ENCODE measurements at regions not wholly inside any gene's neighbourhood (a gene's known extent, or its start where the extent isn't known, plus 50 kb on each side); places are given as distances from the start of the nearest gene placed in this dataset.

DNA sequence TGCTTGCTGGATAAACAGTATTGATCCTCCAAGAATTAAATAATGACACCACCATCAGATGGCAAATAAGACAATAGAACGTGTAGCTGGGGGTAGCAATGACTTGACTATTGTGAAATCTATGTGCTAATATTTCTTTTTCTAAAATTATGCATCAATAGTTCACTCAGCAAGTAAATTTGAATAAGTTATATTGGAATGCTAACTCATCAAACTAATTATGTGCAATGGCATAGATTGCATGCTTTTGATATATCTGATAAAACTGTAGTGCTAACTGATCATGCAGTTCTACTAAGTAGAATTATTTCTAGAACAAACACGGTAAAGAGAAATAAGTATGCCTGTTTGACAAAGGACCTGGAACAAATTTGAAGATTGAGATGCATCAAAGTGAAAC, 474.4 kb downstream of the NOVA1 start:
- POLR2A ChIA-PET: no interaction called here
- no peak overlapping the region for H3K4me3 Mint-ChIP-seq
- CTCF ChIA-PET: no interaction called here
- H3K27me3 Mint-ChIP-seq: no peaks in the 10 kb centered on the region
- H3K9me3 Mint-ChIP-seq: peaks cover 15% of the 10 kb centered on the region
- H3K27ac Mint-ChIP-seq: no peak overlapping the region
- H3K36me3 Mint-ChIP-seq (ENCODE audit: low read depth): no peaks in the 10 kb centered on the region
- no peaks in the 10 kb centered on the region for H3K4me1 Mint-ChIP-seq
- no peak for DNase-seq

DNA sequence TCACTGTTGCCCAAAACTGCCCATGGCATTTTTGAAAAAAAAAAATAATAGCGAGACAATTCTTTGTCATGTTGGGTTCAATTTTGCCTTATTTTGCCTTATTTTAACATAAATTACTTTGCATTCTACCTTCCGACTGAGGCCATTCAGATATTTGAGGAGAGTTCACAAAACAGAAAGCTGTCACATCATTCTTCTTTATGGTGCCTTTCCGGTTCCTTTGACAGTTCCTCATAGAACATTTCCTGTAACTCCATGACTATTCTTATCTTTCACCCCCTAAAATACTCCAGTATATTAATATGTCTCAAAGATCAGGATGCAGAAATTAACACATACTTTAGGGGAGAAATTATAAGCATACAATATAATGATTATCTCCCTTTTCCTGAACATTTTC, 476.7 kb downstream of the NOVA1 start:
- no peaks in the 10 kb centered on the region for H3K36me3 Mint-ChIP-seq (ENCODE audit: low read depth)
- ChIA-PET CTCF (no interaction called here), POLR2A (no interaction called here)
- H3K27ac Mint-ChIP-seq: no peak overlapping the region
- no peak overlapping the region for H3K4me3 Mint-ChIP-seq
- peaks cover 9% of the 10 kb centered on the region for H3K9me3 Mint-ChIP-seq
- no peak for DNase-seq
- H3K27me3 Mint-ChIP-seq: no peaks in the 10 kb centered on the region
- H3K4me1 Mint-ChIP-seq: no peaks in the 10 kb centered on the region

DNA sequence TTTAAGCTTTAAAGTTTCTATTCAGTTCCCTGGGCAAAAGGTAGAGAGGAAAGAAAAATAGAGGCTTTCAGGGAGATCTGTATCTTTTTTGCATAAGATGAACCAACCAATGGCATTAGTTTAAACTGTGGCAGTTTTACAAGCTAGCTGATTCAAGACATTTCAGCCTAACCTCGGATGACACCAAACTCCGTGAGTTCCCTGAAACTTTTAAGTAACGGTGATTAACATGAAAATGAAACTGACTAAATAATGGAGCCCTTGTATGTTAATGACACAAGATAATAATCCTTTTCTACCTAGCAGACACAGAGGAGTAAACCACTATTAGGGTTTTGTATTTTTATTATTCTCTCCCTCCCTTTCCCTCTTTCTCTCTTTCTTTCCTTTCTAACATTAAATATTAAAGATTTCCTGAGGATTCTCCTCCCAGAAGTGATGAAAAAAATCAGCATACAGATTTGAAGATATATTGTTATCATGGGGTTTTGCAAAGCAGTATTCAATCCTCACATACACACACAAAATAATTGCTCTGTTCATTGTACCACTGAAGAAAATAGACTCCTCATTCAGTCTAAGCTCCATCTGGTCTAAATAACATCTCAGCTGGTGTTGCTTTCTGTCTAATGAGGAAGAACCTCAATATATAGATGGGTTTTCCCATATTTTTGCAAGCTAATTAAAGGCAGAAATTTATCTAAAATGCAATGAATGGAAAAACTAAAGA, 483.8 kb downstream of the NOVA1 start:
- no peak for DNase-seq
- Mint-ChIP-seq H3K36me3 (ENCODE audit: low read depth) (no peaks in the 10 kb centered on the region), H3K4me1 (no peaks in the 10 kb centered on the region), H3K4me3 (no peak overlapping the region), H3K27me3 (no peaks in the 10 kb centered on the region), H3K27ac (no peak overlapping the region), H3K9me3 (no peaks in the 10 kb centered on the region)
- POLR2A ChIA-PET: no interaction called here
- CTCF ChIA-PET: no interaction called here

DNA sequence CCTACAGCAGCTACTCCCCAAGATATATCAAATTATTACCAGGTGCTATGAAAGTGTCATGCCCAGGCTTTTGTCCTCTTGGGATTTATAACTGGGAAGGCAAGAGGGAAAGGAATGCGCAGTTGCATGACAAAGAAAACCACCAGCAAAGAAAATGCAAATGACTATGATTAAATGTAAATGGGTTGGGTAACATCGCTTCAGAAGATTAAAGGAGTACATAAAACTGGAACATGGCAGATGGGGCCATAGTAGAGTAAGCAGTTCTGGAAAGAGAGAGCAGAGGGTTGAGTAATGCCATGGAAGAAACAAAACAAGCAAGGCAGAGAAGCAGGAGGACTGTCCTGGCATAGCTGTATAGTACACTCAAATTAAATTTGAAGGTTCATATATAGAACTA, 493.1 kb downstream of the NOVA1 start:
- no peak overlapping the region for H3K4me3 Mint-ChIP-seq
- no peaks in the 10 kb centered on the region for H3K36me3 Mint-ChIP-seq (ENCODE audit: low read depth)
- DNase-seq: no peak
- no peak overlapping the region for H3K27ac Mint-ChIP-seq
- no peaks in the 10 kb centered on the region for H3K4me1 Mint-ChIP-seq
- H3K27me3 Mint-ChIP-seq: no peaks in the 10 kb centered on the region
- H3K9me3 Mint-ChIP-seq: peaks cover 16% of the 10 kb centered on the region
- CTCF ChIA-PET: no interaction called here
- POLR2A ChIA-PET: no interaction called here

DNA sequence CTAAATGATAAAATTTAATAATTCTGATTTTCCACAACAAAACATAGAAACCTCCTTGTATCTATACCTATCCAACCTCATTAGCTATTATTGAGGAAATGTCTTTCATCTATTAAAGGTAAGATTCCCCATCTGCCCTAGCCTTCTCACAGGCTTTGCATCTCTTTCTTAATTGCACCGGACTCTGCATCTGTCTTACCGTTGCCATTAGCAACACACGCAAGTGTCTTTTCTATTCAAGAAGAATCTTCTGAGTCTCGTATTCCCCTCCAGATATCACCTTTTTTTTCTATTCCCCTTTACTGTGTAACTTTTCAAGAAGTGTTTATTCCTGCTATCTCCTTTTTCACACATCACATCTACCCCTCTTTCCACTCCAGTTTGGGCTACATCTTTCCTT, 500.0 kb downstream of the NOVA1 start:
- H3K27ac Mint-ChIP-seq: no peak overlapping the region
- peaks cover 20% of the 10 kb centered on the region for H3K9me3 Mint-ChIP-seq
- DNase-seq: no peak
- no peaks in the 10 kb centered on the region for H3K27me3 Mint-ChIP-seq
- no peaks in the 10 kb centered on the region for H3K36me3 Mint-ChIP-seq (ENCODE audit: low read depth)
- no peaks in the 10 kb centered on the region for H3K4me1 Mint-ChIP-seq
- ChIA-PET POLR2A (no interaction called here), CTCF (no interaction called here)
- no peak overlapping the region for H3K4me3 Mint-ChIP-seq

DNA sequence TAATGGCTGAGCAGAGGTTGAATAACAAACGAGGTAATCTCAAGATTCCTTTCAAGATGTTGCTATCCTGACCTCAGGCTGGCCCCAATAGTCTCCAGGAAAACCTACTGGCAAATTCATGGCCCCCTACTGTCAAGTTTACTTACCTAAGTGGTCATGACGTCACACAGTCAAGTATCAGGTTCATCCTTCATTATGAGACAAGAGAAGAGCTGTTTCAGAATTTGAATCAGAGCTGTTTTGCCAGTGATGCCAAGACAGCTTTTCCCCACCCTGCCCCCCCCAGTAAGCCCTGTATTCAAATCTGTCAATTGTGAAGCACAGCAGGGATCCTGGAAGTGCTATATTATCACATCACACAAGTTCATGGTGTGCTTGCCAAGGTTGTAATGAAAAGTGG, 509.6 kb downstream of the NOVA1 start:
- CTCF ChIA-PET: no interaction called here
- no peaks in the 10 kb centered on the region for H3K27me3 Mint-ChIP-seq
- POLR2A ChIA-PET: no interaction called here
- no peaks in the 10 kb centered on the region for H3K4me1 Mint-ChIP-seq
- H3K27ac Mint-ChIP-seq: no peak overlapping the region
- H3K36me3 Mint-ChIP-seq (ENCODE audit: low read depth): no peaks in the 10 kb centered on the region
- no peak overlapping the region for H3K4me3 Mint-ChIP-seq
- H3K9me3 Mint-ChIP-seq: peaks cover 8% of the 10 kb centered on the region
- DNase-seq: no peak

DNA sequence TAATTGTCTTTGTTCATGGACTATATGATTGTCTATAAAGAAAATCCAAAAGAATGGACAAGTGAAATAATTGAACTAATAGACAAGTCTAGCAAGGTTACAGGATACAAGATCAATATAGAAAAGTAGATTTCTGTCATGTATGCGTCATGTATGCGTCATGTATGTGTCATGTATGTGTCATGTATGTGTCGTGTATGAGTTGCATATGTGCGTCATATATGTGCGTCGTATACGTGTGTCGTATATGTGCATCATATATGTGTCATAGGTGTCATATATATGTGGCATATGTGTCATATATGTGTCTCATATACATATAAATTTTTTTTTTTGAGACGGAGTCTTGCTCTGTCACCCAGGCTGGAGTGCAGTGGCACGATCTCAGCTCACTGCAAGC, 516.8 kb downstream of the NOVA1 start:
- Mint-ChIP-seq H3K4me1 (no peaks in the 10 kb centered on the region), H3K27me3 (no peaks in the 10 kb centered on the region)

DNA sequence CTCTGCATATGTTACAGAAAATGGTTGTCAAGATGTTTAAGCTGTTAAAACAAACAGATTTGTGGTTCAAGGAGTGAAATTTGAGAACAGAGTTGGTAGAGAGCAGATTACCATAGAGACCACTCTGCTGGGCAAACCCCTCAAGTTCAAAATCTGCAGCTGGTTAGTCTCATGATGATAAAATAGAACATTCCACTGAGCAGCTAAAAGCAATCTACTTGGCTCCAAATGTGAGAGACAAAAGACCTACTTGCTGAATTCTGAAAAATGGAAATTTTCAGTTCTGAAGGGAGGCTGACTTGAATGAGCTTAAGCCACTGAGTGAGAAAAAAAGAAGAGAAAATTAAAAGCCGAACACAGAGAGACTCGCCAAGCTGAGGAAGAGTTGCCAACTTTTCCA, 519.3 kb downstream of the NOVA1 start:
- POLR2A ChIA-PET: no interaction called here
- Mint-ChIP-seq H3K27ac (no peak overlapping the region), H3K4me1 (no peaks in the 10 kb centered on the region), H3K4me3 (no peak overlapping the region), H3K27me3 (no peaks in the 10 kb centered on the region), H3K9me3 (no peaks in the 10 kb centered on the region), H3K36me3 (ENCODE audit: low read depth) (no peaks in the 10 kb centered on the region)
- DNase-seq: no peak
- CTCF ChIA-PET: no interaction called here

More for the DNA sequence above, 516.8 kb downstream of the NOVA1 start:
- Mint-ChIP-seq H3K4me3 (no peak overlapping the region), H3K27ac (no peak overlapping the region), H3K9me3 (no peaks in the 10 kb centered on the region), H3K36me3 (ENCODE audit: low read depth) (no peaks in the 10 kb centered on the region)
- POLR2A ChIA-PET: no interaction called here
- CTCF ChIA-PET: no interaction called here
- DNase-seq: no peak

DNA sequence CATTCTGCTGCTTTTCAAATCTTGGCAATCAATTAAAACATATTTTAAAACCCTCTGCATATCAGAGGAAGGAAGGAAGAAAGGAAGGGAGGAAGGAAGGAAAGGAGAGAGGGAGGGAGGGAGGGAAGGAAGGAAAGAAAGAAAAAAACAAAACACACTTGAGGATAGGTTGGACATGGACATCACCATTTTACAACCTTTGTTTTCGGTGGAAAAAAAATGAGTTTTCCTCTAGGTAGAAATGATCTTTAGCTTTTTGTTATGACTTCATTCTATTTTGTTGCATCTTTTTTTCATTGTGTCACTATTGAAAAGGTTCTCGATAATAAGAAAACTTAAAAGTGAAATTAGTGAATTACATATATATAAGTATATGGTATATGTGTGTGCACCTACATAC, 522.9 kb downstream of the NOVA1 start:
- DNase-seq: no peak
- Mint-ChIP-seq H3K36me3 (ENCODE audit: low read depth) (no peaks in the 10 kb centered on the region), H3K27me3 (no peaks in the 10 kb centered on the region), H3K4me1 (no peaks in the 10 kb centered on the region), H3K4me3 (no peak overlapping the region), H3K27ac (no peak overlapping the region), H3K9me3 (peaks cover 4% of the 10 kb centered on the region)
- ChIA-PET CTCF (no interaction called here), POLR2A (no interaction called here)

DNA sequence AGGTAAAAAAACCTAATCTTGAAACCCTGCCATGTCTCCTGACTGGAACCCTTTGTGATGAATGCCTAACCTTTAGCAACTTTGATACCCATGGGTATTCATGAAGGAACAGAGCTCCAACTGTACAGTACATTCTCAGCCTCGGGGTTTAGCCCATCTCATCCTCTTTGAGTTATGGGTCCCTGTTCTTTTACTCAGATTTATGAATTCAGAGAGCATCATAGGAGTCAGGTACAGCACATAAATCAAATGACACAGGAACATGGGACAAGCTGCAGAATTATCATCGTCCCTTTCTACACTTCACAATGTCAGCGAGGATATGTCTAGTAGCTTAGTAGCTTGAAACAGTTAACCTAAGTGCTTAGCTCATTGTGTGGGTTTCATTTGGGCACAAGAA, 527.4 kb downstream of the NOVA1 start:
- H3K9me3 Mint-ChIP-seq: peaks cover 7% of the 10 kb centered on the region
- no peaks in the 10 kb centered on the region for H3K36me3 Mint-ChIP-seq (ENCODE audit: low read depth)
- no peaks in the 10 kb centered on the region for H3K4me1 Mint-ChIP-seq
- ChIA-PET CTCF (interaction anchor here (0.5 kb wide), 1 partner anchor 29 kb away, joined by 3 read pairs; no protein-coding TSS in a partner anchor), POLR2A (no interaction called here)
- no peak overlapping the region for H3K27ac Mint-ChIP-seq
- DNase-seq: no peak
- H3K27me3 Mint-ChIP-seq: no peaks in the 10 kb centered on the region
- no peak overlapping the region for H3K4me3 Mint-ChIP-seq

DNA sequence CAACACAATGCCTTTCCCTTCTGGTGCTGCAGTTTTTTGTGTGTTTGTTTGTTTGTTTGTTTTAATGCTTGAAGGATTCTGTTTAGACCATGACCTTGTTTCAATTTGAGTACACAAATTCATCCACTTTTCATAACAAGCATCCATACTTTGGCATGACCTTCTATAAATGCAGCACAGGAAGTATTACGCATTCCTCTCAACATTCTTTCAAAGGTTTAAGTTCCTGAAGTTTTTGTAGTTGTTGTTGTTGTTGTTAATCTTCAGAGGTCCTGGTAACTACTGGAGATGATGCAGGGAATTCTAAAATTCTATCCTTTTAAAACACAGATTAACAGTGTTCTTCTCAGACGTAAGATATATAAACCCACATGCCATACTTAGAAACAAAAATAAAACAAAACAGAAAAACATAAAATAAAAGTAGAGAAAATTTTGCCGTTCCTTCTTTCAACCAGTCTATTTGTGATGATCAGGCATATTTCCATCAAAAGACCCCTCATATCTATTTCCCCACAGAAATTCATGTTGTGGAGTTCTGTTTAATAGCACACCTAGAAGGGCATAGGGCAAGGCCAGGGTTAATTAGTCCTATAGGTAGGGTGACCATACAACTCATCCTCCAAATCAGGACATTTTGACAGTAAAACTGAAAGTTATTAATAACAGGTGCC, 529.9 kb downstream of the NOVA1 start:
- Mint-ChIP-seq H3K9me3 (peaks cover 7% of the 10 kb centered on the region), H3K4me1 (no peaks in the 10 kb centered on the region), H3K4me3 (no peak overlapping the region), H3K27ac (no peak overlapping the region), H3K27me3 (no peaks in the 10 kb centered on the region), H3K36me3 (ENCODE audit: low read depth) (no peaks in the 10 kb centered on the region)
- DNase-seq: no peak
- POLR2A ChIA-PET: no interaction called here
- CTCF ChIA-PET: no interaction called here

DNA sequence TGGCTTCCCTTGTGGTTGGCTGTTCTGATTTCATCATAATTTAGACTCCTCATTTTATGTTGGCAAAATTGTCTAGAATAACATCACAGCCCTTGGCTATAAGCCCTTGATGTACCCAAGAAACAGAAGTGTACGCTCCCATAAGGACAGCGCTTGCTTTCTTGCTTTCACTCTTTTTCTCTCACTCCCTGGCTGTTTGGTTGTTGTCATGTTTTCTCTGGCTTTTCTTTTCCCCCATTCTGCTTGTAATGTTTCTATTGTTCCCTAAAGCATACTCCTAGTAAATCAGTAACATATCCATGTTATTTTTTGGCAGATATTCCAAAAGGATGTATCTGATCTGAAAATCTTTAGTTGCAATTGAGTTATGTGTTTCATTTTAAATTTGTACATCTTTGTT, 530.5 kb downstream of the NOVA1 start:
- Mint-ChIP-seq H3K27me3 (no peaks in the 10 kb centered on the region), H3K9me3 (peaks cover 5% of the 10 kb centered on the region), H3K4me3 (no peak overlapping the region), H3K4me1 (no peaks in the 10 kb centered on the region), H3K36me3 (ENCODE audit: low read depth) (no peaks in the 10 kb centered on the region), H3K27ac (no peak overlapping the region)
- ChIA-PET CTCF (no interaction called here), POLR2A (no interaction called here)
- DNase-seq: no peak

DNA sequence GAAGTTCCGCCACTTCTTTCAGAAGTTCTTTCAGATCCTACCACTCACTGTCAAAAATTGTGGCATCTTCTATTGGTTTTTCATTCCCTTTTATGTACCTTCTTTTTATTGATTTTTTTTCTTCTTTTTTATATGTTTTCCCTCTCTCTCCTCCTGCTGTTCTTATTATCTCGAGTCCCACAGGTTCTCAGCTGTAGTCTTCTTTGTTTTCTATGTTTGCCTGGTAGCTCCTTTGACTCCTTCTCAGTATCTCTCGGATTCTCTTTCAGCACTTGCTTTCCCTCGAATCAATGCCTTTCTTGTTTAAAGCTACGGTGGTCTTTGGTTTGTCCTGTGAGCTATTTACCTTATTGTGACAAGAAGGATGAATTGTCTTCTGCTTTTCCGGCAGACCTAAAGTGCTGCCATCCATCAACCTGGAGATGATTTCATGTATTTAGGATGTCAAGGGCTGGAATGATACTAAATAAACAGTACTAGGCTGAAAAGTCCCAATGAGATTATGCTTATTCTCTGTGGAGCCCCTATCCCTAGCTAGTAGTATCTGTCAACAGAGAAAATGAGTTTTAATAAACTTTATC, 541.7 kb downstream of the NOVA1 start:
- CTCF ChIA-PET: no interaction called here
- Mint-ChIP-seq H3K27ac (no peak overlapping the region), H3K36me3 (ENCODE audit: low read depth) (no peaks in the 10 kb centered on the region), H3K9me3 (peaks cover 17% of the 10 kb centered on the region), H3K4me1 (no peaks in the 10 kb centered on the region), H3K27me3 (no peaks in the 10 kb centered on the region), H3K4me3 (no peak overlapping the region)
- POLR2A ChIA-PET: no interaction called here
- DNase-seq: no peak

DNA sequence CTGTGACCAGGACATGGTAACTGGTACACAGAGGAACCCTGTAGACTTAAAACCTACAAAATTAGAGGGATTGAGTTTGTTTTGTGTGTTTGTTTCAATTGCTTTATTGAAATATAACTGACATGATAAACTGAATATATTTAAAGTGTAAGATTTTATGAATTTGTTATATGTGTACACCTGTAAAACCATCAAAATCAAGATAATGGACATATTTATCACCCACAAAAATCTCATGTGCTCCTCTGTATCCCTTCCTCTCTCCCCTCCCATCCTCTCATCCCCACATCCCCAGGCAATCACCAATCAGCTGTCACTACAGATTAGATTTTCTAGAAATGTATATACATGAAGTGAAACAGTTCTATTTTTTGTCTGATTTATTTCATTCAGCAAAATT, 565.5 kb downstream of the NOVA1 start:
- H3K27ac Mint-ChIP-seq: no peak overlapping the region
- ChIA-PET POLR2A (no interaction called here), CTCF (no interaction called here)
- H3K9me3 Mint-ChIP-seq: no peaks in the 10 kb centered on the region
- no peak for DNase-seq
- H3K4me3 Mint-ChIP-seq: no peak overlapping the region
- no peaks in the 10 kb centered on the region for H3K4me1 Mint-ChIP-seq
- no peaks in the 10 kb centered on the region for H3K27me3 Mint-ChIP-seq
- no peaks in the 10 kb centered on the region for H3K36me3 Mint-ChIP-seq (ENCODE audit: low read depth)
